ENCODE measurements at regions not wholly inside any gene's neighbourhood (a gene's known extent, or its start where the extent isn't known, plus 50 kb on each side); places are given as distances from the start of the nearest gene placed in this dataset.
"Not testable (repeated sequence)": the region's sequence is repeated elsewhere in the genome, so short reads cannot be mapped to it uniquely, and the experiment has no call there.

DNA sequence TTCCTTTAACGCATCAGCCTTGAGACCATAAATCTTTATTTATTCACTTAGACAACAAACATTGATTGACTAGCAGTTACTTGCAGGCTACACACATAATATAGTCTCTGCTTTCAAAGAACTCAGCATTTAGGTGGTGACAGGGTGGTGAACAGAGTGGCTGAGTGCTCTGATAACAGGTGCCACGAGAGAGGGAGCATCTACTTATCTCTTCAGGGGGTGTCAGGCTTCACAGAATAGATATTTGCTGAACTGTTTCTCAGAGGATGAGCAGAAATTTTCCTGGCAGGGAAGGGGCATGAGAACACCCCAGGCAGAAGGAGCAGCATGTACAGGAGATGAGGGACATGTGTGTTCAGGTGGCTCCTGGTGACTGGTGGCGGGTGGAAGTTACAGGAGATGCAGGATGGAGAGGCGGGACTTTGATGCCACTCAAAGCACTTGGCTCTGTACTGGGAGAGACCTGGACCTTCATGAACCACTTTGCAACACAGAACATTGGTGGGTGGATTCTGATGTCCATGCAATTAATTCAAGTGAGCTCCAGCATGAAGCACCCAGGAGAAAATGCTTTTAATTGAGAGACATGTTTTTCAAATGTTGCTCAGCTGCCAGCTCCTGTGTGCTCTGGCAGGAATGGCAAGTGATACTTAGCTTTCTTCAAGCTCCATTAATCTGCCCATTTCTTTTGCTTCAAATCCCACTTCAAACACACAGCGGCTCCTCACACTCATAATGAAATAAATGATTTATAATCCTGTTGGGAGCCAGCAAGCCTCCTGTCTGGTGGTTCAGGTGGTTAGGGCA, 248.9 kb downstream of the MYCN start:
- no peak for DNase-seq (ENCODE audit: low read depth in 2 of 2)

DNA sequence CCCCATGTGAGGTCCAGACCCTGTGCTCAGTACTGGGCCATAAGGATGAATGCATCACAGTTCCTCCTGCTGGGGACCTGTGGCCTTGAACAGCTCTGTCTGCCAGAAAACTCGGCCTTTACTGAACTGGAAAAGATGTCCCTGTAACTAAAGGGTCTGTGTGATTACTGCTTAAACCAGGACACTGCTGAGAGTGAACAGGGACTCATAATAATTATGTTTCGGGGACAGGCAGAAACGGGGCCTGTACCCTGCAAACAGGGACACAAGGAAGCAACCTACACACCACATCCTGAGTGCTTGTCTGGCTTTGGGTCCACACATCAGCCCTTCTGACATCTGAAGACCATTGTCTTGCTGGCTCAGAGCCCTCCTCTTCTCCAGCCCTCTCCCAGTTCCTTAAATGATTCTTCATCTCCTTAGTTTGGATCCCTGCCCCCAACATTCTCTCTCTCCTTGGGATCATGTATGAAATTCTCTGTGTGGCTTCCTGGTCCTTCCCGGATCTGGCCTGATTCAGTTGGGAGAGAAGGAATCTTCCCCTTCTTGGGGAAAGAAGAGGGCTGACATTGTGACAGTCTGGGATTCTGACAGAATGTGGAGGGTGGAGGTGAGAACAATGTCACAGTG, 248.0 kb downstream of the MYCN start:
- no peak for DNase-seq (ENCODE audit: low read depth in 2 of 2)

DNA sequence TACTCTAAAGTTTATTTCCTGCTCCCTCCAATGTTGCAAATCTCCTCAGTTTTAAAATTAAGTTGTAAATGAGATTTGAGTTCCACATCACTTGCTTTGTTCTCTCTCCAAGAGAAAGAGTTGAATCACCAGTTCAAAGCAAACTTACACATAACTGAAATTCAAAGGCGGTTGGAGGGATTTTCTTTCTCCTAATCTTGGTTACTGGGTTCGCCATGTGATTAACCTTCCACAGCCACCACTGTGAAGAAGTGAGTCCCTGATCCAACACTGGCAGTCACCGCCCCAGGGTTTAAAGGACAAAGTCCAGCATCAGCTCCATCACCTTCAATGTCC, 247.1 kb downstream of the MYCN start:
- no peak for DNase-seq (ENCODE audit: low read depth in 2 of 2)

DNA sequence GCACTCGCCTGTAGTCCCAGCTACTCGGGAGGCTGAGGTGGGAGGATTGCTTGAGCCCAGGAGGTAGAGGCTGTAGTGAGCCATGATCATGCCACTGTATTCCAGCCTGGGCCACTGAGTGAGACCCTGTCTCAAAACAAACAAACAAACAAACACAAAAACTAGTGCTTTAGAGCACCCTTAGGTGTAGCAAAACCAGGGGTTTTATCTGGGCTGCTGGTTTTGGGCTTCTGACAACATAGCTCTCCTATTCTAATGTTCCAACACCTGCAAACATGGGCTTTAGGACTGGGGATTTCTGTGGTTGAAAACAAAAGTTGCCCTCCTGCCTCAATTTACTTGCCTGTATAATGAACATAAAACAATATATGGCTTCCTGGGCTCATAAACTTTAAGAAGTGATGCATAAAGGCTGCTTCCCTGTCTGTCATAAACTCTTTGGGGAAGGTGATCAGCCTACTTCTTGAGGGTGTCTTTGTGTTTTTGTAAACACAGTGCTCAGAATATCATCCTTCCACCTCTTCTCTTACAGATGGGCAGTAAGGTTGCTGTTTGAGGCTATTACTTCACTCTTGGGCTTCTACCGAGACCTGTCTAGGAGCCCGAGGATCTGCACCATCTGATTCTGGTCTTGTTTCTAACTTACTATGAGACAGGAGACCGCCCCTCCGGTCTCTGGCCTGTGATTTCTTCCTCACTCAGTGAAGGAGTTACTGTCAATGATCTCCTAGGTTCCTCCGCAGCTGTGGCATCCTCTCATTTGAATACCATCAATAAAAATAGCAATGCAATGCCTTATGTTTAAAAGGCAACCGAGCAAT, 246.5 kb downstream of the MYCN start:
- DNase-seq (ENCODE audit: low read depth in 2 of 2), result no peak

DNA sequence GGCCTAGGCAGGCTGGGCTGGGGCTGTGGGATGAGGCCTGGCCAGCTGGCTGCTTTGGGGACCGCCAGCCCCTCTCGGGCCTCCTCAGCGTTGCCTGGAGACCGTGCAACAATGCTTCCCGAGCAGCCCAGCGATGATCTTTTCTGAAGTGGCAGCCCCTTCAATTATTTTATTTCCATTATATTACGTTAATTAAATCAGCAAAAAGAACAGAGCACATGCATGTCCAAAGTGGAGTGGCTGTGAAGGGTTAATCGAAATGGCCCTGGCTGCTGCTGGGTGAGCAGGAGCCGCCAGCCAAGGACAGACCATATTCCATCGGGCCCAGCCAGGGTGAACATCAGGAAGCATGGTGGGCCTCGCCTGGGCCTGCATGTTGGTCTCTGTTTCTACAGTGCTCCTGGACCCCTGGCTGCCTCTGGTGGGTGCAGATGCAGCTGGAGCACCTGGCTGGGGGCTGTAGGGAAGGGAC, 245.5 kb downstream of the MYCN start:
- no peak for DNase-seq (ENCODE audit: low read depth in 2 of 2)

DNA sequence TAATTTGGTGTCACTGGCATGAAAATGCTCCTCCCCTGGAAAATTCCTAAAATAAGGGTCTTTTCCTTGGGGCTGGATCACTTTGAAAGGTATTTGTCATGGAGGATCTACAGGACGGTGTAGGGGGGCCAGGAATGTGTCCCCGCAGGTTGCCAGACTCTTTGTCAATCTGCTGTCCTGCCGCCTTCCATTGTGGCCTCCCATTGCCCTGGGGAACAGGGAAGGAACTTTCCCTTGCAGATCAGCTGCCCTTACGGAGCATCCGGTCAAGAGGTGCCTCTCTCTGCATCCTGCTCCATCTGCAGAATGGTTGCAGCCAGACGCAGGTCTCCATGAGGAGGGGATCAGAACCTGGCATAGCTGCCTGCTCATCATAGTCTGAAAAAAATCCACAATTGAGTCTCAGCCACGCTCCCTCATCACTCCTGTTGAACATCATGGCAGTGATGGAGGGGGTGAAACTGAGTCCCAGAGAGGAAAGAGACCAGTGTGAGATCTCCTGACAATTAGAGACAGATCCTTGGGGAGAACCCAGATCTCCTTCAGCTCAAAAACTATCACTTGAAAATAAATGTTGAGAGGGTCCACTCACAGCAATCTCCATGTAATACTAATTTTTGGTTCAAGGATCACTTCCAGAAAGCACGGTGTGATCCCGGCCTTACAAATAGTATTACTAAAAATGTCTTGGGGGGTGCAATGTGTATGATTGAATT, 244.8 kb downstream of the MYCN start:
- no peak for DNase-seq (ENCODE audit: low read depth in 2 of 2)

DNA sequence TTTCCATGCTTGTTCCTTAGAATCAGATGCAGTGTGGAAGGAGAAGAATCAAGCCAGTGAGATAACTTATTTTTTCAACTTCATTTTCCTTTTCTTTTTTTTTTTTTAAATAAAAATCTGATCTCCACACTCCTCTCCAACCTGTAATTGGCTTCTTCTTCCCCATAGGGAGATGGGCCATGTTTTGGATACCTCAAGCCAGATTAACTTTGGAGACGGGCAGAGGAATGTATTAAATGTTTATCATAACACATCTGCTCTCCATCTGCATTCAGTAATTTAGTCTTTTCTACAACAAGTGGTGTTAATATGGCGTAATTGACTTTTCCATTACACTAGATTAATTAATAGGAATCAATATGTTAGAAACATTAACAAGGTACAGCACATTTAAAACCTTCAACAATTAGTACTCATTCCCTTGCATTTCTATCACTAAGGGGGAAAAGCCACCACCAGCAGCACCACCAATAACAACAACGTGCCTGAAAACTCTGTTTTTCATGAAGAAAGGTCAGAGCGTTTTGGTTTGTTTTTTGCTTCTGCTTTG, 244.1 kb downstream of the MYCN start:
- DNase-seq (ENCODE audit: low read depth in 2 of 2), result no peak

DNA sequence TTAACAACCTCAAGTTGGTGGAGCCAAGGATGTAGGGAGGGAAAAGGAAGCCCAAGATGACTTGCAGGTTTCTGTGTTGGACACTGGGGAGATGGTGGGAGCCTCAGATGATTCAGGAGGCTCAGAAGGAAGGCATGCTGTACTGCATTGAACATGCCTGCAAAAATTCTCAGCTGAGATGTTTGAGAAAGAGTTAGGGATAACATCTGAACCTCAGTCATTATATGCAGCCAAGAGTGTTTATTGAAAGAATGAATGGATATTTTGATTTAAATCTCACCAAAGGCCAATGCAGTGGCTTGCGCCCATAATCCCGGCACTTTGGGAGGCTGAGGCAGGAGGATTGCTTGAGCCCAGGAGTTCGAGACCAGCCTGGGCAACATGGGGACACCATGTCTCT, 243.0 kb downstream of the MYCN start:
- no peak for DNase-seq (ENCODE audit: low read depth in 2 of 2)

DNA sequence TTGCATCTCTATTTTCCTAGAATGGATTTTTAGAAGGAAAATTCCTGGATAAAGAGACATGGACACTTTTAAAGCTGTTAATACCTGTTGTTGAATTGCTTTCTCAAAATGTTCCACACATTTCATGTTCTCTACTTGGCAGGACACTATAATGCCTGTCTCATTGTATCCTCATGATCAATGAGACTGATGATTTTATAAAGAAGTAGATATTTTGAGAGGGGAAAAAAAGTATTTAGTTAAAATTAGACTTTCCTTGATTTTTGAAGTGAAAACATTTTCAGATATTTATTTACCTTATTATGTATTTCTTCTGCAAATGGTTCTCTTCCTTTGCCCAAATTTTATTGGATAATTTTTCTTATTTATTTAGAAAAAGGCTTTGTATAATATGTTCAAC, 242.5 kb downstream of the MYCN start:
- no peak for DNase-seq (ENCODE audit: low read depth in 2 of 2)

DNA sequence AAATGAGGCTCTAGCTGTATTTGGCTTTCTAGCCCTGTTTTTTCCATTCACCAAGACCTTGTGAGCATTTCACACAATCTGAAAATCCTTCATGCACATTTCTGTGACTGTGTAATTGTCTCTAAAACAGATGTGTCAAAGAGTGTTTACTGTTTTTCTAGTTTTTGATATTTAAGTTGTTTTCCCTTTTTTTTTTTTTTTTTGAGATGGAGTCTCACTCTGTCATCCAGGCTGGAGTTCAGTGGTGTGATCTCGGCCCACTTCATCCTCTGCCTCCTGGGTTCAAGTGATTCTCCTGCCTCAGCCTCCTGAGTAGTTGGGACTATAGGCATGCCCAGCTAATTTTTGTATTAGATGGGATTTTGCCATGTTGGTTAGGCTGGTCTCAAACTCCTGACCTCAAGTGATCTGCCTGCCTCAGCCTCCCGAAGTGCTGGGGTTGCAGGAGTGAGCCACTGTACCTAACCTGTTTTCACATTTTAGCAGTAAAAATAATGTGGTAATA, 242.0 kb downstream of the MYCN start:
- not testable (repeated sequence) for DNase-seq (ENCODE audit: low read depth in 2 of 2)

DNA sequence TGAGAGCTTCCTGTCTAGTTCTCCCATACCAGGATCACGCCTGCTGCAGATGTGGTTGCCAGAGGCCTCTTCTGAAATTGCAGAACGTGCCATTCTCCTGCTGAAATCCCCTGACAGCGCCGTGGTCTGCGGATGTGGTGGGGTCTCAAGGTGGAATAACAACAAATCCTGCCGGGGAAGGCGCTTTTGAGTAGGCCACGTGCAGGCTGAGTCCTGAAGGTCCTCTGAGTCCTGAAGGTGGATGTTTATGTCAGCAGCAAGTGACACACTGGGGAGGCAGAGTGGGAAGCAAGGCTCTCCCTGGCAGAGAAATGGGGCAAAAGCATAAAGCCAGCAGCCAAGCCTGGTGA, 241.4 kb downstream of the MYCN start:
- DNase-seq (ENCODE audit: low read depth in 2 of 2), result no peak

DNA sequence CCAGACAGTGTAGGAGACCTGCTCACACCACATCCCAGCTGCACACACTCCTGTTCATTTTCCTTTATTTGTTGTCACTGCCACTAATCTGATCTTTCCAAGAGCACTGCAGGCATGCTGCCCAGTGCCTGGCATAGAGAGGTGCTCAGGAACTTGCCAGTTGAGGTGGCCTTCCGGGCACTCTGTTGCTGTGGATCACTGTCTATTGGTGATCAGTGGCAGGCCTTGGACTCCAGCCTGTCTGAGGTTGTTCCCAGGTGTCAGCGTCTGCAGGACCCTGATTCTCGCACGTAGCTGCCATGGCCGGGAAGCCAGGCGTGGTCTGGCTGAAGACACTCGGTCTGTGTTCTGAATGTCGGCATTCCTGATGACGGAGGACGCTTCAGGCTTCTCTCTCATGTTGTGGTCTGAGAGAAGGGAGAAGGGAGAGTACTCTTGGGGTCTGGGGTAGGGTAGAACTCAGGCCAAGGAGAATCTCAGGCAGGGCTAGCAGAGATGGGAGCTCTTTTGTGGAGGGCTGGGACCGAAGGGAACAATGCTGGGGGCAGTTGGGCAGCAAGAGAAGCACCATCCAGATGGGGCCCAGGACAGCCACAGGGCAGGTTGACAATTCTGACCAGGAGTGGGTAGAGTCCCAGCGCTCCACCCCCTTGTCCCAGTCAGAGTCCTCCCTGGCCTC, 240.9 kb downstream of the MYCN start:
- DNase-seq (ENCODE audit: low read depth in 2 of 2), result no peak

DNA sequence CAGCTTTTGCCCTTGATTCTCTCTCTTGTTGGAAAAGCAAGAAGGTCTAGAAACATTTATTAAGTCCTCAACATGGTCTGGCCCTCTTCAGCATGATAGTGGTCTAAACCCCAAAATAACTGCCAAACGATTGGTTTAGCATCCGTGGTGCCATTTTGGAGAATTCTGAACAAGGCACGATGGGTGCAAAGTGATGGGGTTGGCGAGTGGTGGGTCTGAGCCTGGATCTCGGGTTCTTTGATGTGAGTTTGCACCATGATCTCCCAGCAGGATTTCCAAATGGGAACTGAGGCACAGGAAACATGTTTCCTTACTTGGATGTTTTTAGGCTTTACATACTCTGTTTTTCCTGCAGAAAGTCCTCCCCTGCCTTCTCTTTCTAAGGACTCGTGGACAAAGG, 240.3 kb downstream of the MYCN start:
- no peak for DNase-seq (ENCODE audit: low read depth in 2 of 2)

DNA sequence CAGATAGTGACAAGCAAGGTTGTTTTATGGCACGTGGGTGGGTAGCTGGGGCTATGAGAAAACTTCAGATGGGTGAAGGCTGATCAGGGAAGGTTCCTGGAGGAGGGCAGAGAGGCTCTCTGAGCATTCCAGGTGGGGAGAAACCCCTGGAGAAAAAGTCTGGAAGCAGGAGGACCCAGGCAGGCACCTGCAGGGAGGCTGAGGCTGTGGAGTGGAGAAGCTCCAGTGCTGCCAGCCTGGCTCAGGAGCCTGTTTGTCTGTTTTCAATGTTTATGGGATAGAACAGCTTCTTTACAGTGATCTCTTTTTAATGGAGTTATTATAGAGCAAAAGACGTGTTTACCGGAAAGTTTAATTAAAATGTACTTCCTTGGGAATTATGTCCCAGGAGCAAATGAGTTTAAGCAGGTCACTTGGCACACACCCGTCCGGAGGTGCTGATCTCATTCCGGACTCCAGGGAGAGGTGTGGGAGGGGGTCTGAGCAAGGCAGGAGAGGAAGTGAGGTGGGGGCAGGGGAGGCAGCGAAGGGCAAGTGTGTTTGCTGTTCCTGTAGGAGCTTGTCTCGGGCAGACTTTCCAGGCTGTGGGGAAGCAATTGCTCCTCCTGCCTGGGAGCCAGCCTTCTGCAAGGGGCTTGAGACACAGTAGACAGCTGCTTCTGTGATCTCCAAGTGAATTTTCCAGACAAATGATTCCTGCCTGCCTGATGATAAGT, 239.5 kb downstream of the MYCN start:
- no peak for DNase-seq (ENCODE audit: low read depth in 2 of 2)

DNA sequence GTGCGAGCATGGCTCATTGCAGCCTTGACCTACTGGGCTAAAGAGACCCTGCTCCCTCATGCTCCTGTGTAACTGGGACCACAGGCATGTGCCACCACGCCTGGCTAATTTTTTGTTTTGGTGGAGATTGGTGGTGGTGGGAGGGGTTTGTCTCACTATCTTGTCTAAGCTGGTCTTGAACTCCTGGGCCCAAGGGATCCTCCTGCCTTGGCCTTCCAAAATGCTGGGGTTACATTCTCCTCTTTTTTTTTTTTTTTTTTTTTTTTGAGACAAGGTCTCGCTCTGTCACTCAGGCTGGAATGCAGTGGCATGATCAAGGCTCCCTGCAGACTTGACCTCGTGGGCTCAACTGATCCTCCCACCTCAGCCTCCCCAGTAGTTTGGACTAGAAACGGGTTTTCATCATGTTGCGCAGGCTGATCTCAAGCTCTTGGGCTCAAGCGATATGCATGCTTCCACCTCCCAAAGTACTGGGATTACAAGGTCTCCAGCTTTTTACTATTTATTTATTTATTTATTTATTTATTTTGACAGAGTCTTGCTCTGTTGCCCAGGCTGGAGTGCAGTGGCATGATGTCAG, 238.3 kb downstream of the MYCN start:
- no peak for DNase-seq (ENCODE audit: low read depth in 2 of 2)

DNA sequence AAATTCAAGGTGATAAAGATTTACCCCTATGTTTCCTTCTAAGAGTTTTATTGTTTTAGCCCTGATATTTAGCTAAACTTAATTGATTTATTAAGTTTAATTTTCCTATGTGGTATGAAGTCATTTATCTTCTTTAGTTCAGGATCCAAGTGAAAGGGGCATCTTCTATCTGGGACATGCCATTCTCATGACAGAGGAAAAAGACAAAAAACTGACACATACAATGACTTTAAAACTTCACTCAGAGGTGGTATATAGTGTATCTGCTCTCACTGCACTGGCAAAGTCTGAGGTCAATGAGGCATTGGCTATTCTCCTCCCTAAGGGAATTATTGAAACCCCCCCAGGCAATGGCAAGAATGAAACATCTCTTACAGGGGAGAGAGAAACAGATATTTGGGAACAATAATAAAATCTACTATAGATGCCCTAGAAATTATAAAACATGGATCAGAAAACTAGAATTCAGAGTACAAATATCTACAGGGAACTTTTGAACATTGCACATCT, 237.4 kb downstream of the MYCN start:
- DNase-seq (ENCODE audit: low read depth in 2 of 2), result no peak

DNA sequence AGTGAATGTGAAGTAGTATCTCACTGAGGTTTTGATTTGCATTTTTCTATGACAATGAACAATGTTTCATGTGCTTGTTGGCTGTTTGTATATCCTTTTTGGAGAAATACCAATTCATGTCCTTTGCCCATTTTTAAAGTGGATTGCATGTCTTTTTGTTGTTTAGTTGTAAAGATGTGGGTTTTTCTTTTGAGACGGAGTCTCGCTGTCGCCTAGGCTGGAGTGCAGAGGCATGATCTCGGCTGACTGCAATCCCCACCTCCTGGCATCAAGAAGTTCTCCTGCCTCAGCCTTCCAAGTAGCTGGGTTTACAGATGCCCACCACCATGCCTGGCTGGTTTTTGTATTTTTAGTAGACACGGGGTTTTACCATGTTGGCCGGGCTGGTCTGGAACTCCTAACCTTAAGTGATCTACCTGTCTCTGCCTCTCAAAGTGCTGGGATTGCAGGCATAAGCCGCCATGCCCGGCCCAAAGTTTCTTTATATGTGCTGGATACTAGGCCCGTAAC, 236.7 kb downstream of the MYCN start:
- DNase-seq (ENCODE audit: low read depth in 2 of 2), result no peak

DNA sequence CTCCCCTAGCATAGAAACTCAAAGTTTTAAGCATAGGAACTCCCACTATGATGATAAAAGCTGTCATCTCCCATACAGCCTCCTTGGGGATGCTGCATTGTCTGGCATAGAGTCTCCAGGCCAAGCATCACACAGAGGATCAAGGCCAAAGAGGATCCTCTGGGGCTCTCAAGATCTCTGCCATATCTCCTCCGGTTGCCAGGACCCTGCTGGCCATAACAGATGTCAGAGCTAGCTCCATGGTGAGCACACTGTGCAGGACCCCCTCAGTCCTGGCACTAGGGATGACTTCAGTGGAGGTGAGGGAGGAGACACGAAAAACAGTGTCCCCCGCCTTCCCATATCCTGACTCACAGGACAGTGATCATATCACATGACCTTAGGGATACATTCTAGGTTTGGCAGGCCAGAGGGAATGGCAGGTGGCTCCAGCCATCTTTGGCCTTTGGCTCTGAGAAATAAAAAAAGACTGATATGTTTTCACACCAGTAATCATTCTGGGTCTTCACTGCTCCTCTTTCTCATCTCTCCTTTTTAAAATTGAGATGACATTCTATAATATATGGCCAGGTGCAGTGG, 235.0 kb downstream of the MYCN start:
- no peak for DNase-seq (ENCODE audit: low read depth in 2 of 2)

DNA sequence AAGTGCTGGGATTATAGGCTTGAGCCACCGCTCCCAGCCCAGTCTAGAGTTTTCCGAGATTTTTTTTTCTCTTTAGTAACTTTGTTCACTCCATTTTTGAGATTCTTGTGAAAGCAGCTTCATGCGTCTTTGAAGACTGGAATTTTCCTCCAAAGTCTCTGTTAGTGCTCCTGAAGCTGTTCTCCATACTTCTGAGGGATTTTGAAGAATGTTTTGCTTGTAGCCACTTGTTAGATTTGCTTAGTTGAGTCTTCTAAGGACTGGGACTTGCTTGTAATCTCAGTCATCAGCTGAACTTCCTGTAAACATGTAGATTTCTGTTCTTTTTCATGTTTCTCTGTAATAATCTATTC, 234.3 kb downstream of the MYCN start:
- DNase-seq (ENCODE audit: low read depth in 2 of 2), result no peak
